SU-DHL-6 (cell line): ENCODE measurements at regions not wholly inside any gene's neighbourhood (a gene's known extent, or its start where the extent isn't known, plus 50 kb on each side); places are given as distances from the start of the nearest gene placed in this dataset.

ENCODE experiments used
- CTCF ChIP-seq: fragments of 200-600 bp; sonication (generic); IDR thresholded peaks from one replicate; pipeline ENCODE4 v1.5.1; 2017; ENCODE audit warnings: antibody characterized with exemption, mild to moderate bottlenecking, low read length, moderate library complexity; ENCODE audit not compliant: insufficient read depth, poor library complexity, severe bottlenecking
- EZH2phosphoT487 ChIP-seq: fragments of 200-600 bp; sonication (generic), shearing (Covaris generic); conservative IDR thresholded peaks from 2 replicates; pipeline ENCODE4 v1.6.1; 2018; ENCODE audit warnings: mild to moderate bottlenecking, antibody characterized with exemption, low read length, moderate library complexity, mixed read lengths

GRCh38 chr10:128921389-128922022, 545.5 kb upstream of the MGMT start:
- TF ChIP-seq CTCF, result no peak
- no peak for TF ChIP-seq EZH2phosphoT487
